SK-N-MC (cell line): ENCODE measurements at regions not wholly inside any gene's neighbourhood (a gene's known extent, or its start where the extent isn't known, plus 50 kb on each side); places are given as distances from the start of the nearest gene placed in this dataset.

Source experiments
- EZH2 ChIP-seq: fragments of 200-600 bp; sonication (generic); IDR thresholded peaks from one replicate; pipeline ENCODE4 v1.6.1; 2017; ENCODE audit warnings: antibody characterized with exemption
- POLR2AphosphoS5 ChIP-seq: IDR thresholded peaks from 2 replicates; pipeline ENCODE4 v1.6.1; 2012; ENCODE audit warnings: mild to moderate bottlenecking, low read depth, low read length, borderline replicate concordance

GRCh38 chr11:112859787-112860186 lies 101.4 kb upstream of the NCAM1 start:
- TF ChIP-seq EZH2 = no peak
- TF ChIP-seq POLR2AphosphoS5 = no peak
